ENCODE measurements at regions not wholly inside any gene's neighbourhood (a gene's known extent, or its start where the extent isn't known, plus 50 kb on each side); places are given as distances from the start of the nearest gene placed in this dataset.

GRCh38 chr6:120938876-120939472 lies 395.3 kb downstream of the TBC1D32 start:
- TF ChIP-seq CTCF (IDR thresholded peaks at IDR 0.05; ENCODE audit: insufficient read depth, low read length) = no peak
- TF ChIP-seq POLR2AphosphoS5 (IDR thresholded peaks at IDR 0.05; ENCODE audit: low read depth) = no peak
- TF ChIP-seq REST (IDR thresholded peaks at IDR 0.05; ENCODE audit: insufficient replicate concordance, low read depth) = no peak
- no peak for TF ChIP-seq GABPA (IDR thresholded peaks at IDR 0.05; ENCODE audit: low read depth)

Measured in HL-60 (cell line).